ENCODE measurements at regions not wholly inside any gene's neighbourhood (a gene's known extent, or its start where the extent isn't known, plus 50 kb on each side); places are given as distances from the start of the nearest gene placed in this dataset.
"Not testable (repeated sequence)": the region's sequence is repeated elsewhere in the genome, so short reads cannot be mapped to it uniquely, and the experiment has no call there.

DNA sequence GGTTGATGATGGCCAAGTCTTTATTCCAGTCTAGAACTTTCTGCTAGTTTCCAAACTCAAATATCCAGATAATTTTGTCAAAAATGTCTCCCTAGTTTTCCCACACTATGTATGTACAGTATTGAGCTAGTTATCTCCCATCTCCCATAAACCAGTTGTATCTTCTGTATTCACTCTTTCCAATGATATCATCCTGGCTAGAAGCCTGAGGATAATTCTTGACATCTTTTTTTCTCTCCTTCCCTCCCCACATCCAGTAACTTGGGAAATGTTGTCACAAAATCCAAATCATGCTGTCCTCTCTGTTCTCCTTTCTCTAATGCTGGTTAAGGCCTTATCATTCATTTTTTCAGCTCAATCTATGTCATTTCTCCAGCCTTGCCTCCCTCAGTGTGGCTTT lies 553.8 kb upstream of the FANCL start:
- no peak for DNase-seq (ENCODE audit: low spot score)

DNA sequence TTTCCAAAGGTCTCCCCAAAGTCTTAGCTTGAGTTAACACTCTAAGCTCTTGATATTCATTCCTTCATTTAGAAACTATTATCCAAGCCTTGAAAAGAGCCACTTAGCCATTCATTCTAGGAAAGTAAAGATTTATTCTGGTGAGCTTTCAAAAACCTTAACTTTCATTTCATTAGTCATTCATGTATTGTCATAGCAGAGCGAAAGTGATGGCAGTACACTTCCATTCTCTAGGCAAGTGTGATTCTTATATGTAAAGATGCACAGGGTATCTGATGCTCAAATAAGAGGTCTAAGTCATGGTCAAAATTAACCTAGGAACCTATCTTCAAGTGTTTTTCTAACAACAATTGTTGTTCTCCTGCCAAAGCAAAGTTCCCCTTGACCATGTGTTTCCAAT lies 553.0 kb upstream of the FANCL start:
- no peak for DNase-seq (ENCODE audit: low spot score)

DNA sequence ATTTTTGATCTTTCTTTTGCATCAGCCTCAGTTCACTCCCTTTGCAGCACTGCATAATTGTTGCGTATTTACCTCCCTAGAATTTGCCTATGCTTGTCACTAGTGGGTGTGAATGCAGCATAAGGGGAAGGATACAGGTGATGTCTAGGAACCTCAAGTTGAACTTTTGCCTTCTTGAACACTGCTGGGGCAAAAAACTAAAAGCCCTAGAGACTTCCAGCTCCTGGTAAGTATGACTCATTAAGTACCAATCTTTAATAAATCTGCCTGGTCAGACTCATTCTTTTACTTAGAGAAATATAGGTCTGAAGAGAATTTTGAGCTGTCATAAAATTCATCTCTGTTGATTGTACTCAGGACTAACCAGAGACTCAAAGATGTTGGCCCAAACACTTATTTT lies 547.3 kb upstream of the FANCL start:
- DNase-seq (ENCODE audit: low spot score) = no peak

DNA sequence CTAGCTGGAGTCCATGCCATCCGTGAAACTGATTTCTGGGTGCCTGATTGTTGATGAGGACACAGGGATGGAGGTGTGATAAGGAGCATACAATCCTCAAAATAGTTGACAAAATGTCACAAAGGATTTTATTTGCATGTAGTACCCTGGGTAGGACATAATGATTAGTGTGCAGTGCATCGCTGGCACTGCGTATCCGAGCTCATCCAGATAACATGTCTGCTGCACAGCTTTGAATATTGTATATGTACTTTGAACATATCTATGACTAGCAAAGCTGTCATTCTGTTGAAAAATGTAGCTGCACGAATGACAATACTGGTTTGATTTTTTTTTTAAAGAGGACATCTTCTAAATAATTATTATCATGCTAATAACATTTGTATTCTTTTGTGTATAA lies 529.7 kb upstream of the FANCL start:
- no peak for DNase-seq (ENCODE audit: low spot score)

DNA sequence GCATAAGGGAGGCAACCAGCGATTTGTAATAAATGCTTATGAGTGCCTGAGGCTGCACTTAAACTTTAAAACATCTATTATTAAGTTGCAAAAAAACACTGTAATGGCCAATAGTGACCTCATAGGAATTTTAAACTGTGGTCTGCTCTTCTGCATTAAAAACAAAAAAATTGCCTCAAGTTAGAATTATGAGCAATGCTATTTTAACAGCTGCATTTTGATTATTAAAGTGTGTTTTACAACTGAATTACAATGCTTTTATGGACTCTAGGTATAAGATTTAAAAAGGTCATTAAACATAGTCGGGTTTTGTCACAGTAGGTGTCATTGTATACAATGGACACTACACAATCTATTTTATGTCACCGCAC lies 528.7 kb upstream of the FANCL start:
- DNase-seq (ENCODE audit: low spot score) = no peak

DNA sequence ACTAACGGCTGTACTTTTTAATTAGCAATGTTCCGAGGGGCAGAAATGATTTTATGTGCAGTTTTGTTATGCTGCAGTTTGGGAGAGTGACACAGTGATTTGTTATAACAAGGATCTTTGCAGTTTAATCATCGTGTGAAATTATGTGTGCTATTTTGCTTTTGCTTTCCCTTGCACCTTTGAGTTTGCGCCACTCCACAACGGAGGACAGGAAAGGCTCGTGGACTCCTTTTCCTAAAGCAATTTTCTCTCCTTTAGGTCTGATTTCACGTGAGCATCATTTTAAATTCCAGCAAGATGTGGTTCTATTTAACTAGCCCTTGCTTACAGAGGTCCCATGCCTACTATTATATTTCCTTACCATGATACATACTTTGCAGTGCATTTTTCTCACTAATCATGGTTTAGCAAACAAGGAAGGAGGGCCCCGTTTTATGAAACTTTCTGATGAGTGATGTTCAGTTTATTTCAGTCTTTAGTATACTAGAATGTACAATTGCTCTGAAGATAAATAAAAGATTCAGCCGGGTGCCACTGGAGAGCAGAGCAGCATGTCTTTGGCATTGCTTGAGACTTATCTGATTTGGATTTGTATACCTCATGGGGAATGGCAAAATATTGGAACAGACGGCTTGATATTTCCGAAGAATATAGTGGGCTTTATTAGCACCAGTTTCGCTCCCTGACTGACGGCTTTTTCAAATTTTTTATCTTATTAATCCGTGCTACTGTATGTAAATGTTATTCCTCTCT lies 528.2 kb upstream of the FANCL start:
- DNase-seq (ENCODE audit: low spot score) = no peak

DNA sequence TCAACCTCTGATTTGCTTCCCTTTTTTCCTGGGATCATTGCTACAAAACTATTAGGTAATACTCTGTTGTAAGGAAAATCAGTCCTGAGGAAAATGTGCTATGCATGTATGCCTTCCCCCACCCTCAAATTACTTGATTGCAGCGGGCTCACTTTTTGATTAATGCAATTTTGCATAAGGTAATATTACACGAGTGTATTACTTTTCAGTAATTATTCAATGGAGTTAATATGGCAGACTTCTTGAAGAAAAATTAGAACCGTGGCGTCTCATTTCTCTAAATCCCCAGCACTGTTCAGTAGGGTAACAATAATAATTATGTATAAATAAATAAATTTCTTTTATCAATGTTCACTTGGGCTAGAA lies 527.6 kb upstream of the FANCL start:
- no peak for DNase-seq (ENCODE audit: low spot score)

DNA sequence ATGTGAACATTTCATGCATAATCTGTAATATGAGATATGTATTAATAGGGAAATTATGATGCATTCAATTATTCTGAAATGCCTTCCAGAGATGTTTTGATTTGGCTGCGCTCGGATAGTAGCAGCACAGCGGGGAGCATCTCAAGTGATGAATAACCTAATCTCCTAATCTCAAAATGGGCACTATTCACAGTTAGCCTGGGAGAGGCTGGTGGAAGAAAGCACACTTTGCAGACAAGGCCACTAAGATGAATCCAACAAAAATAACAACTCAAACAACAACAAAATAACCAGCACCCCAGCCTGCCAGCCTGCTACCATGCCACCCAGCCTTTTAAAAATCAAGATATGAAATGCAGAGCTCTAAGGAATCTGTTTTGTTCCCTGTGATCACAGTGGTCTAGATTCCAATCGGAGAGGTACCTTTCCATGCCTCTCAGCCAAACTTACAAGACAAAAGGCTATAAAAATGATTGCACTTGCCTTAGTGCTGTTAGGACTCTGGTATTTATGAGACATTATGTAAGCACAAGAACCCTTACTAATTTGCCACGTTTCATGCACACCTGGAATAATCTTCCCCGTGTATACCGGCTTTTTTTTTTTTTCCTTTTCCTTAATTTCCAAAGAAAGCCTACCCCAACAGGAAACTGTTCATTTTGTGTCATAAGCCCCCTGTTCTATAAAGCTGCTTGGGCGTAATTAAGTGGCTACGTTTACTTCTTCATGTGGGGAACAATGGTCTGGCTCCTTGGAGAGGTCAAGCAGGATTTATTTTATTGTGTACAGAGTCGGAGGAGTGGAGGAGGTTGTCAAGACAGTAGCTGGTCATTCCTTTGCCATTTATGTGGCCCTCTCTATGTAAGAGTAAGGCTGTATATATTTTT lies 526.9 kb upstream of the FANCL start:
- DNase-seq (ENCODE audit: low spot score) = no peak

DNA sequence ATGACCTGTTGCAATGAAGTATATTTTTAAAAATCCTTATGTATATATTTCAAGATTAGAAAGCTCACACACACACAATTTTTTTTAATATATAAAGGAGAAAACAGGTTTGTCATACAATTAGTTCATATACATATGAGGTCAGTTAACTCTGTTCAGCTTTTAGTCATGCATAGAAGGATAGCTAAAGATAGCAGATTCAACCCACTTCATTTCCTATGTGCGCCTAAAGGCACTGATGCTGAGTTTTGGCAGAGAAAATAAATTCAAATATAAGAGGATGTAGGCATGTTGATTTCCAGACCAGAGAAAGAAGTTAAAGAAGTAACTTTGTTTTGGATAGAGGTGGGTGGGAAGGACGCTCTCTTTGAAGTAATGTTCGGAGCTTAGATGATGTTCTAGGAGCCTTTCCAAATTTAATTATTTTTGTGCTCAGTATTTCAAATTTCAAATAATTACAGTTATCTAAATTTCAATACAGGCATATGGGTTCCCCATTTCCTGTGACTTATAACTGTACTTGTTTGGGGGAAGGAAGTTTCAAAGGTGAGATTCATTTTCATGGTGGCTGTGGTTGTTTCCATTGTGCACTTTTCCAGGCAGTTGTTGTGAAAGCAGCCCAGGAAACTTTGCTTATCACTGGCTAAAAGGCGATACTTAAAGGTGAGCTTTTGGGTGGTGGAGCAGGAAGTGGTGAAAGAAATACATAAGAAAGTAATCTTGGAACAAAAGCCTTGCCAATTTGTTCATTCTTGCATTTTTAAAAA lies 523.4 kb upstream of the FANCL start:
- no peak for DNase-seq (ENCODE audit: low spot score)

DNA sequence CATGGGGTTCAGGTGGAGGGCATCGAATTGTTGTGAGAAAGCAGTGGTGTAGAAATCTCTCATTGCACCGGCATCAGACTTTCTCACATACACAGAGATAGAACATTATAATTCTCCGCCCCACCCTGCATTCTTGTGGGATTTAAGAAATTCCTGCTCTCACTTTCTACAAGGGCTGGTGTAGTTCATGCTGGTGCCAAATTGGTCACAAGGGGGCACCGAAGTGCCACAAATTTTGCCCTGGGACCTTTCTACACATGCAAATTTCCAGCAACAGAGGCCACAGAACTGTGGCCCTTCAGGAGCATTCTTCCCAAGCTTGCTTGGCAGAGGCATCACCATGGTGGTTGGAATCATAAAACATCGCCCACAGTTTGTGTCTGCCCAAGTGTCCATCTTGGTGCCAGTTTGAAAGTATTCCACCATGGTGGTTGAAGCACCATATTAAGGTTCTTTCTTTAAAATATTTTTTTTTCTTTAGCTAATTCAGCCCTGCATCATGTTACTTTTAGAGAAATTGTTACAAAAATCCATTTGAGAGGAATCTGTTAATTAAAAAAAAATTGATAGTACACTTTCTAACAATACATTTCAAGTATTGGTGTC lies 521.2 kb upstream of the FANCL start:
- peak; percentile 31 for DNase-seq (ENCODE audit: low spot score)

DNA sequence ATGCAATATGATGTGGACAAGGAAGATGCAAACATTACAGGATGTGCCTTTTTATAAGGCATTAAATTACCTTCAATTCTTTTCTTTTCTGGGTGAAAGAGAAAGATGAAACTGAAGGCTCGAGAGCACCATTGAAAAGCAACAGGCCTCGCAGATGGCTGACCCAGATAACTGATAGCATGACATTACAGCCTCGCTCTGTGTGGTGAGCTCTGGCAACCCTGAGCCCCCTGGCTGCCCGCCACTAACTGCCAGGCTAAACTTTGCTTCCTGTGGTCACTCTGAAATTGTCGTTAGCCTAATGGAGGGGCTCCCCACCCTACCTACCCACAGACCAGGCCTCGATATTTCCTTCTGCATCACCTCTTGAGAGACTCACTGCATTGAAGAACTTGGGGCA lies 516.8 kb upstream of the FANCL start:
- no peak for DNase-seq (ENCODE audit: low spot score)

DNA sequence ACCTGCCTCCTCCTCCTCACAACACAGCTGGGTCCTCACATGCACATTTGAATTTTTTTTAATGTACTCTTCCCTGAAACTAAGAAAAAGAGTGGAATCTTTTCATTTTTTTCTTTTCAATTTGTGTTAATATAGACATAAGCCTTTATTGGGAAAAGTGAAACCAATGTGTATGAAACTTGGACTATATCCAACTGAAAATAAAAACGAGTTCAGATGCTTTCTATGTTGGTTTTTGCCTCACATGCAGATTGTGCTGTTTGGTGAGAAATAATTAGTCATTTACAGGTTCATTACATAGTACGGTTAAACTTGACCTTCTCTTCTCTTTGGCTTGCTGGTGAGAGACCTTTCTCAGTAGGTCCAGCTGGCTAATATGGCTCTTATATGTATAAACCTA lies 515.2 kb upstream of the FANCL start:
- no peak for DNase-seq (ENCODE audit: low spot score)

DNA sequence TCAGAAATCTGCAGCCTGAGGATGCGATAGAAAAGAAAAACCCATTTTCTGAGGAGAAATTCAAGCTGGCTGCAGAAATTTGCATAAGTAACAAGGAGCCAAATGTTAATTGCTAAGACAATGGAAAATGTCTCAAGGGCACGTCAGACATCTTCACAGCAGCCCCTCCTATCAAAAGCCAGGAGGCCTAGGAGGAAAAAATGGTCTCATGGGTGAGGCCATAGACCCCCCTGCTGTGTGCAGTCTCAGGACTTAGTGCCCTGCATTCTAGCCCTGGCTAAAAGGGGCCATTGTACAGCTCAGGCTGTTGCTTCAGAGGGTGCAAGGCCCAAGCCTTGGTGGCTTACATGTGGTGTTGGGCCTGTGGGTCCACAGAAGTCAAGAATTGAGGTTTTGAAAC lies 511.4 kb upstream of the FANCL start:
- DNase-seq (ENCODE audit: low spot score) = not testable (repeated sequence)

DNA sequence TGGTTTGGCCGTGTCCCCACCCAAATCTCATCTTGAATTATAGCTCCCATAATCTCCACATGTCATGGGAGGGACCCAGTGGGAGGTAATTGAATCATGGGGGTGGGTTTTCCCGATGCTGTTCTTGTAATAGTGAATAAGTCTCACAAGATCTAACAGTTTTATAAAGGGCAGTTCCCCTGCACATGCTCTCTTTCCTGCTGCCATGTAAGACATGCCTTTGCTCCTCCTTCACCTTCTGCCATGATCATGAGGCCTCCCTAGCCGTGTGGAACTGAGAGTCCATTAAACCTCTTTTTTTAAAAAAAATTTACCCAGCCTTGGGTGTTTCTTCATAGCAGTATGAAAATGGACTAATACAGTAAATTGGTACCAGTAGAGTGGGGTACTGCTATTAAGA lies 510.6 kb upstream of the FANCL start:
- DNase-seq (ENCODE audit: low spot score) = not testable (repeated sequence)

DNA sequence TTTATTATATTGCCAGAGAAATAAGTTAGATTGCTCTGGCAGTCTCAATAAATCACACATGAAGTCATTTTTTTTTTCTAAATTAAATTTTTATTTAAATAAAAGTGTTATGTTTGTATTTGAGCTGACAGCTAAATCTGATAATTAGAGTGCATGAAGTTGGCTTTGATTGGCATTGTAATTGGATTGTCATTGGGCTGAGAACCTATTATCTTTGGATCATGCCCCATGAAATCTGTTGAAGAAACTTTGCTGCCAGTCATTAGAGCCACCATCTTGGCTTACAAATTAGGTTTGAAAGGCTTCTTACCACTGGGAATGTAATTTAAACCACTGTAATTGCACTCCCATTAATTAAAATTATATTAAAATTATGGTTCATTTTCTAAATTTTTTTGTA lies 507.9 kb upstream of the FANCL start:
- DNase-seq (ENCODE audit: low spot score) = no peak

DNA sequence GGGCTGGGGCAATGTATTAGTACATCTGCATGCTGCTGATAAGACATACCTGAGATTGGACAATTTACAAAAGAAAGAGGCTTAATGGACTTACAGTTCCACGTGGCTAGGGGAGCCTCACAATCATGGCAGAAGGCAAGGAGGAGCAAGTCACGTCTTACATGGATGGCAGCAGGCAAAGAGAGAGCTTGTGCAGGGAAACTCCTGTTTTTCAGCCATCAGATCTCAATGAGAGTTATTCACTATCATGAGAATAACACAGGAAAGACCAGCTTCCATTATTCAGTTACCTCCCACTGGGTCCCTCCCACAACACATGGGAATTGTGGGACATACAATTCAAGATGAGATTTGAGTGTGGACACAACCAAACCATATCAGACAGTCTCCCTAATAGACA lies 504.2 kb upstream of the FANCL start:
- DNase-seq (ENCODE audit: low spot score) = not testable (repeated sequence)

DNA sequence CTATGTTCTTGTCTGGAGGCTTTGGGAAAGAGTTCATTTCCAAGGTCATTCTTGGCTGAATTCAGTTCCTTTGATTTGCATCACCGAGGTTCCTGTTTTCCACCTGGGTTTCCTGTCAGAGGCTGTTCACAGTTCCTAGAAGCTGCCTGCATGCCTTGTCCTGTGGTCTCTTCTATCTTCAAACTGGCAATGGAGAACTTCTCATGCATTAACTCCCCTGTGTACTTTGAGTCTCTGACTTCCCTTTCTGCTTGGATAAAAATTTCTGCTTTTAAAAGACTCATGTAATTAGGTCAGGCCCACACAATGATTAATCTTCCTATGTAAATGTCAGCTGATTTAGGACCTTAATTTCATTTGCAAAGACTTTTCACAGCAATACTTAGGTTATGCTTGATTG lies 499.3 kb upstream of the FANCL start:
- DNase-seq (ENCODE audit: low spot score) = no peak

DNA sequence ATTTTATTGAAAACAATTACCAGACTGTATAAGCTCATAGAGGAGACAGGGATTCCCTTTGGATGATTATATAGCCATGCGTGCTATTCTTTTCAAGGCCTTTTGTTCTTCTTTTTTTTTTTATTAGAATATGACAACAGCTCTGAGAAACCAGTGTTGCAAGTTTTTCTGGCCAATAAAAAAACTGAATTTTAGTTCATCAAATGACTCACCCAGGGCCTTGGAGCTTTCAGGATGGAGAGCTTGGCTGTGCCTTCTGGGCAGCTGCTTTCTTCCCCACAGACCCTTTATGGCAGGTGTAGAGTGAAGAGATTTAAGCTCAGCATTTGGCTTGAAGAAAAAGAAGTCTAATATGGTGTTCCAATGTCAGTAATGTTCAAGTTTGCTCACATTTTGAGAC lies 497.9 kb upstream of the FANCL start:
- DNase-seq (ENCODE audit: low spot score) = no peak

DNA sequence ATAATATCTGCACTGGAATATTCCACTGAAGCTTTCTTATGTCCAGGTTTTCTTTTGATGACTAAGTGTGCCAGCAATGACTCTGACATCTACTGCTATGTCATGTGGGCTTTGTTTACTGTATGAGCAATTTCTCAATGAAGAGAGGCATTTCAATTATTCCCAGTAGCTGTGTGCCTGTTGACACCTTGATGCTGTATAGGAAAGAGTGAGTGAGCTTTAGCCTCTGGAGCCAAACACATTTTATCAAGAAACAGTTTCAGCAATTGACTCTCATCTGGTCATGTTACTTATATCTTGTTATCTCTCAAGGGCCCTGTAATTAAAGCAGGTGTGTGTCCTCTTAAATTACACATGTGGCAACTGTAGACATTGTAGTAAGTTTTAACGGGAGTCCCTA lies 493.2 kb upstream of the FANCL start:
- DNase-seq (ENCODE audit: low spot score) = no peak

DNA sequence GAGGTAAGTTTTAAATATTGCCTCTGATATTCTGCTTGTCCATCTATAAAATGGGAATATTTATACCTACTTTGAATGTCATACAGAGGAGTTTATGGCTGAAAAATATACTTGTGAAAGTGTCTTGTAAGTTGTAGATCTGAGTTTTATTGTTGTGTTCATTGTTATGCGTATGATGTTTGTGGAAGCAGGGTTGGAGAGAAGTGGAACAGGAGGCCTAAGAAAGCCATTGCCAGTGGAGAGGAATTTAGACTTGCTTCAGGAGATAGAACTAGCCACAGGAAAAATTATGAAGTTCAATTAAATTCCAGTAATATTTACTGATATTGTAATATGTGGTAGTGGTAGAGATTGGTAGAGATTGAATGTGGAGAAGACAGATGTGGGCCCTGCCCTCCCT lies 491.9 kb upstream of the FANCL start:
- DNase-seq (ENCODE audit: low spot score) = no peak

DNA sequence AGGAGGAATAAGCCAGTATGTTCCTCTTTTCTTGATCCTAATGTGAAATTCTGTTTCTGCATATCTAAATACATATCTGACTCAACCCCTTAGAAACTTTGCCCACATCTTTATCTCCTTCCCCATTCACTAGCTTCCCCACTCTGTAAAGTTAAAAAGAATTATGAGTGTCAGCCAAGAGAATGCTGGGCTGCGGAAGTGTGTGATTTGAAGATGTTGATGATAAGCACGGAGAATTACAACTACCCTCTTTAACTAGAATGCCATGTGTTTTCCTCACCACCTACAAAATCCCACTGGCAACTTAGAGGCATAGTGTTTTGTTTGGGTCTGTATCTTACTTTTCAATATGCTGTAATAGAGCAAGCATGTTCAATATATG lies 490.4 kb upstream of the FANCL start:
- no peak for DNase-seq (ENCODE audit: low spot score)

DNA sequence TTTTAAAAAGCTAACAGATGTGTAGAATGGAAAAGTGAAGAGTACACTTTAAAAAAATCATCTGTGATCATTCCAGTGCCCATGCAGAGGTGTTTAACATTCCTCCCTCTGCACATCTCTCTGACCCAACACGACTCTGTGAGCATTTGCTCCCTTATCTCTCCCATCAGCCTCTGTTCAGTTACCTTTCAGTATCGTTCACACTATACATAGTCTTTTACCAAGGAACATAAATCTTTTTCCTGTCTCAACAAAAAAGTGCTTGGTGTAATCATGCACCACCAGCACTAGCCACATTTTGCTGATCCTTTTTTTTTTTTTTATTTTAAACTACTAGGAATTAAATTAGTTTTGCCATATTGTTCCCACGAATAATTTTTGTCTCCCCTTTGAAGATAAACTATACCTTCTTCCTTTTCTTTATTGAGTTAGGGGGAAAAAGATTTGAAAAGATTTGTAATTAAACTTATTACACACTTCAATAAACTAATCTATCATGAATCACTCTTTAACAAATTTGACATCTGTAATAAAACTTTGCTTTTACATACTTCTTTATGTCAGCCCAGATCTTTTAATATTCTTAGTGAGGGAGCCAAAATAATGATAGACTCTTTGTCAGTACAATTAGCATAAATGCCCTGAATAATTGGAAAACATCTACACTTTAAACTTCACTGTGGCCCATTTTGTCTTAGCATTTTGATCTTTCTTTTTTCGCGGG lies 489.8 kb upstream of the FANCL start:
- DNase-seq (ENCODE audit: low spot score) = no peak
